ENCODE measurements at regions not wholly inside any gene's neighbourhood (a gene's known extent, or its start where the extent isn't known, plus 50 kb on each side); places are given as distances from the start of the nearest gene placed in this dataset.

DNA sequence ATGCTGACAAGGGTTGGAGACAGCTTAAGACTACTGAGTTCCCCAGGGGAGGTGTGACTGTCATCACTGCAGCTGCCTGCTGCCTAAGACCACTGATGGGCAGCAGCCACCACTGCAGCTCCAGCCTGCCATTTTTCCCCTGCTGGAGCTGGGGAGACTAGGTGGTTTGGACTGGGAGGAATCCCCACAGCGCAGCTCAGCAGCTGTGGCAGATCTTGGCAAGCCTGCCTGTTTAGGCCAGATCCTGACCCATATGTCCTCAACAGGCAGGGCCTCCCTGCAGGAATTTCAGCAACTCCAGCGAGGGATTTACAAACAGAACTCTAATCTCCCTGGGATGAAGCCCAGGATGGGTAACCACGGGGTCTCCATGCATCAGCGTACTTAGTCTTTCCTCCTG is 356.4 kb upstream of the TOM1L1 start:
- TF ChIP-seq SMC3 (IDR thresholded peaks at IDR 0.05; ENCODE audit: low read depth, low read length) (no peak), CHD1 (IDR thresholded peaks at IDR 0.05; ENCODE audit: low read depth, low read length) (no peak), FOS (IDR thresholded peaks at IDR 0.05; ENCODE audit: low read depth, low read length) (no peak)
- Histone ChIP-seq H4K20me1 (ENCODE audit: insufficient read depth, low read length) (no peaks in the 10 kb centered on the region), H3K27me3 (ENCODE audit: control insufficient read depth, insufficient read depth, low read length) (no peaks in the 10 kb centered on the region), H3K9me1 (ENCODE audit: insufficient read depth, low read length) (no peaks in the 10 kb centered on the region), H4K91ac (ENCODE audit: insufficient read depth, low read depth, low read length) (no peak overlapping the region), H3K18ac (ENCODE audit: low read depth, low read length) (no peak overlapping the region), H3K36me3 (ENCODE audit: control insufficient read depth, insufficient read depth, low read length) (no peaks in the 10 kb centered on the region), H2BK5ac (ENCODE audit: low read depth, low read length, poor library complexity, severe bottlenecking) (no peak overlapping the region), H2AK9ac (replicated peaks; ENCODE audit: low read depth, low read length, poor library complexity) (no peak overlapping the region), H3K79me1 (ENCODE audit: low read depth in 1 of 2, low read length in 2 of 2) (no peaks in the 10 kb centered on the region), H3K4me3 (ENCODE audit: insufficient read depth, low read depth, low read length) (no peak overlapping the region), H3K14ac (replicated peaks; ENCODE audit: low read depth, low read length) (no peak overlapping the region), H3K9me3 (ENCODE audit: control insufficient read depth, insufficient read depth, low read length) (peaks cover 9% of the 10 kb centered on the region; the same call in 1 of the 2 replicates), H3K4ac (ENCODE audit: low read depth, low read length) (no peak overlapping the region), H2AFZ (replicated peaks; ENCODE audit: low read length, poor library complexity) (no peak overlapping the region), H3K56ac (ENCODE audit: extremely low read depth, insufficient read depth, low read length) (no peak overlapping the region), H3K4me1 (ENCODE audit: control insufficient read depth, insufficient read depth, low read length) (no peaks in the 10 kb centered on the region), H2BK120ac (ENCODE audit: low read depth, low read length) (no peak overlapping the region), H4K5ac (ENCODE audit: low read depth, low read length) (no peak overlapping the region), H4K8ac (ENCODE audit: low read depth in 2 of 2, low read length in 2 of 2) (no peak overlapping the region), H2BK15ac (ENCODE audit: low read depth, low read length) (no peak overlapping the region), H3K4me2 (ENCODE audit: low read depth, low read length) (no peak overlapping the region), H3K9ac (ENCODE audit: low read depth, low read length) (no peak overlapping the region), H3K23ac (ENCODE audit: low read depth, low read length) (no peak overlapping the region), H2BK20ac (ENCODE audit: low read depth, low read length) (no peak overlapping the region), H3K27ac (ENCODE audit: insufficient read depth, low read length) (no peak overlapping the region), H2AK5ac (ENCODE audit: low read depth, low read length) (no peak overlapping the region)
- no CpG with 5 or more reads among the region's 4 CpGs for WGBS, 2 experiments (ENCODE audit: extremely low coverage in 2 of 2, insufficient read length in 1 of 2)
- ChIA-PET CTCF (no interaction called here), POLR2A (ENCODE audit: unreplicated experiment) (no interaction called here)
- intact Hi-C loops (cut with micrococcal nuclease) = no loop called here
- DNase-seq (no peak), ATAC-seq (ENCODE audit: low read depth) (no peak)
- dilution Hi-C loops (cut with HindIII; ENCODE audit: low sequenced_read_pairs, unreplicated experiment) = no loop called here
- BruUV-seq (replicated peaks) = no TSS peak
- in situ Hi-C loops (cut with MboI; ENCODE audit: low sequenced_read_pairs) = no loop called here

Measured in IMR-90 (cell line).